ENCODE measurements at regions not wholly inside any gene's neighbourhood (a gene's known extent, or its start where the extent isn't known, plus 50 kb on each side); places are given as distances from the start of the nearest gene placed in this dataset.

DNA sequence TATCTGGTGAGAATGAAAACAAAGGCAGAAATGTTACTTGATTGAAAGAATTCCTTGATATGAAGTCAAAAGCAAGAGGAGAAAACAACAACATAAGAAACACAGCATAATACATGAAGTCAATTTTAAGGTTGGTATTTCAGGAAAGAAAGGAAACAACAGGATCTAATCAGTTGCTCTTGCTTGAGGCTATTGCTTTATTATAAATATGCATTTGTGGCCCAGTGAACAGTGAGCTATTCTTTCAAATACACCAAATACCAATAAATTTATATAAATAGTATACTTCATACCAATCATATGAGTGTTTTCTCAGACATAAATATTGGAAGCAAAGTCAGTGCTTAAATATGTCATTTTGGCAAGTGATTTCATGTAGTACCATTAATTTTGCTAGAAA lies 806.6 kb downstream of the NXPH1 start:
- H3K9me3 Mint-ChIP-seq (ENCODE audit: low read depth): peaks cover 3% of the 10 kb centered on the region
- TF ChIP-seq, protein P1, sequence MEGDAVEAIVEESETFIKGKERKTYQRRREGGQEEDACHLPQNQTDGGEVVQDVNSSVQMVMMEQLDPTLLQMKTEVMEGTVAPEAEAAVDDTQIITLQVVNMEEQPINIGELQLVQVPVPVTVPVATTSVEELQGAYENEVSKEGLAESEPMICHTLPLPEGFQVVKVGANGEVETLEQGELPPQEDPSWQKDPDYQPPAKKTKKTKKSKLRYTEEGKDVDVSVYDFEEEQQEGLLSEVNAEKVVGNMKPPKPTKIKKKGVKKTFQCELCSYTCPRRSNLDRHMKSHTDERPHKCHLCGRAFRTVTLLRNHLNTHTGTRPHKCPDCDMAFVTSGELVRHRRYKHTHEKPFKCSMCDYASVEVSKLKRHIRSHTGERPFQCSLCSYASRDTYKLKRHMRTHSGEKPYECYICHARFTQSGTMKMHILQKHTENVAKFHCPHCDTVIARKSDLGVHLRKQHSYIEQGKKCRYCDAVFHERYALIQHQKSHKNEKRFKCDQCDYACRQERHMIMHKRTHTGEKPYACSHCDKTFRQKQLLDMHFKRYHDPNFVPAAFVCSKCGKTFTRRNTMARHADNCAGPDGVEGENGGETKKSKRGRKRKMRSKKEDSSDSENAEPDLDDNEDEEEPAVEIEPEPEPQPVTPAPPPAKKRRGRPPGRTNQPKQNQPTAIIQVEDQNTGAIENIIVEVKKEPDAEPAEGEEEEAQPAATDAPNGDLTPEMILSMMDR (IDR thresholded peaks at IDR 0.05; ENCODE audit: unreplicated experiment): no peak
- no peak for DNase-seq (ENCODE audit: low spot score, unreplicated experiment)
- H3K4me1 Mint-ChIP-seq (ENCODE audit: low read depth): no peaks in the 10 kb centered on the region
- no peak overlapping the region for H3K4me3 Mint-ChIP-seq (ENCODE audit: low read depth)
- H3K27ac Mint-ChIP-seq: no peak overlapping the region
- no peaks in the 10 kb centered on the region for H3K27me3 Mint-ChIP-seq
- H3K36me3 Mint-ChIP-seq (ENCODE audit: insufficient read depth): no peaks in the 10 kb centered on the region

DNA sequence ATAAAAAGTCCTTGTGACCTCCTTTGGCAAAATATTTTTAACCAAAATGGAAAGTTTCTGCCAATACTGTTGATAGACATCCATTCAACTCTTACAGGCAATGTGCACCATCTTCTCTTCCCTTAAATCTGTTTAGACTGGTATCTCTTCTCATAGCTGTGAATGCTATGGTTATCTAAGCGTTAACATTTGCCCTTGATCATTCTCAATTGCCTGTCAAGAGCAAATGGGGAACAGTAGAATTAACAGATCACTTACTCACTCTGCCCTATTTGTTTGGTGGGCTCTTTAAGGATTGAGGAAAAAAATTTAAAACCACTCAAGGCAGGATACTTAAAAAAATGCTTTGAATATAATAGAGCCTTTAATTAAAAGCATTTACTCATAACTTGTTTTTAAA lies 808.4 kb downstream of the NXPH1 start:
- Mint-ChIP-seq H3K27ac (no peak overlapping the region), H3K36me3 (ENCODE audit: insufficient read depth) (no peaks in the 10 kb centered on the region), H3K4me3 (ENCODE audit: low read depth) (no peak overlapping the region), H3K9me3 (ENCODE audit: low read depth) (peaks cover 7% of the 10 kb centered on the region), H3K4me1 (ENCODE audit: low read depth) (no peaks in the 10 kb centered on the region), H3K27me3 (no peaks in the 10 kb centered on the region)
- TF ChIP-seq, protein P1 (IDR thresholded peaks at IDR 0.05; ENCODE audit: unreplicated experiment): no peak
- DNase-seq (ENCODE audit: low spot score, unreplicated experiment): no peak

DNA sequence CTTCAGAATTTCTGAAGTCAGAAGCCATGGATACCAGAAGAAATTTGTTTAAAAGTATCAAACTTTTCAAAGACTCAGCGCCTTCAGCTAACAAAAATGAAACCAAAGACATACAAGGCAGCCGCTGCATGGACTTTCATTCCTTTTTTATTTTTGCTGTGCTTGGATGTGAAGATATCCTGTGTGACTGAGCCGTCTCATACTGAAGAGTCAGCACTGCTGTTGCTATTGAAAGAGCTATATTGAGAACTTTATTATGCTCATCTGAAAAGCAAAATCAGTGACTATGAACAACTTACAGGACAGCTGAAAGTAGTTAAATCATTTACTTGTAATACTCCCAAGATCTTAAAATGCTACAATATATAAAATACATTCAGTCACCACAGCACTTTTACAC lies 809.2 kb downstream of the NXPH1 start:
- no peak for DNase-seq (ENCODE audit: low spot score, unreplicated experiment)
- H3K4me3 Mint-ChIP-seq (ENCODE audit: low read depth): no peak overlapping the region
- H3K36me3 Mint-ChIP-seq (ENCODE audit: insufficient read depth): no peaks in the 10 kb centered on the region
- H3K9me3 Mint-ChIP-seq (ENCODE audit: low read depth): peaks cover 7% of the 10 kb centered on the region
- no peaks in the 10 kb centered on the region for H3K4me1 Mint-ChIP-seq (ENCODE audit: low read depth)
- no peak overlapping the region for H3K27ac Mint-ChIP-seq
- TF ChIP-seq, protein P1 (IDR thresholded peaks at IDR 0.05; ENCODE audit: unreplicated experiment): no peak
- no peaks in the 10 kb centered on the region for H3K27me3 Mint-ChIP-seq

DNA sequence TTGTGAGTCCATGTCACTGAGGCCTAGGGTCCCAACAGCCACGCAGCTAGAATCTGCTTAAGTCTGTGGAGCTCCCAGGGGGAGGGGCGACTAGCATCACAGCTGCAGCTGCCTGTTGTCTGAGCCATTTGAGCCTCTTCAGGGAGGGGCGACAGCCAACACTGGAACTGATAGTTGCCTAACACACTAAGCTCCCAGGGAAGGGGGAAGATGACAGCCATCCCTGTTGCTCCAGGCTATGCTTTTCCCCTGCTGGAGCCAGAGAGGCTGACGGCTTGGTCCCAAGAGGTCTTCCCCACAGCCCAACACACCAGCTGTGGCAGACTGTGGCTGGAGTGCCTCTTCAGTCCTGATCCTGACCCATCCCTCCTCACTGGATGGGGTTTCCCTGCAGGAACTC lies 817.5 kb downstream of the NXPH1 start:
- TF ChIP-seq, protein P1 (IDR thresholded peaks at IDR 0.05; ENCODE audit: unreplicated experiment): no peak
- H3K4me1 Mint-ChIP-seq (ENCODE audit: low read depth): no peaks in the 10 kb centered on the region
- DNase-seq (ENCODE audit: low spot score, unreplicated experiment): no peak
- H3K27ac Mint-ChIP-seq: no peak overlapping the region
- no peak overlapping the region for H3K4me3 Mint-ChIP-seq (ENCODE audit: low read depth)
- H3K9me3 Mint-ChIP-seq (ENCODE audit: low read depth): peaks cover 20% of the 10 kb centered on the region
- no peaks in the 10 kb centered on the region for H3K36me3 Mint-ChIP-seq (ENCODE audit: insufficient read depth)
- H3K27me3 Mint-ChIP-seq: no peaks in the 10 kb centered on the region

DNA sequence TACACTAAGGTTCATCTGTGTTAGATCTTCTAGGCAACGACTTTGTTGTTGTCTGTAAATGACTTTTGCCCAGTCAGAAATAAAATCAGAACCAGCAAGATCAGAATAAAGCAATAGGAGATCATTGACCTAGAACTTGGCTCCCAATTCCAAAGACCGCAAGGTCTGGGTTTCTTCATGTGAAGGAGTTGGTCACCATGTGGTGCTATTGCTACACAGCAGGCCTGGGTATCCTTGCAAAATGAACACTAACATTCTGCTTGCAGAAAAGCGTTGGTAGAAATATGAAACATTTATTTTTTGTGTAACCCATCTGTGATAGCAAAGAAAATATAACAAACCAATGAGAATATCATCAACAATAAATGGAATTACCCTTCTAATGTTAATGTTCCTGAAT lies 831.0 kb downstream of the NXPH1 start:
- Mint-ChIP-seq H3K27me3 (no peaks in the 10 kb centered on the region), H3K4me1 (ENCODE audit: low read depth) (no peaks in the 10 kb centered on the region), H3K27ac (no peak overlapping the region), H3K4me3 (ENCODE audit: low read depth) (no peak overlapping the region), H3K36me3 (ENCODE audit: insufficient read depth) (peaks cover 1% of the 10 kb centered on the region), H3K9me3 (ENCODE audit: low read depth) (peaks cover 15% of the 10 kb centered on the region)
- no peak for DNase-seq (ENCODE audit: low spot score, unreplicated experiment)
- TF ChIP-seq, protein P1 (IDR thresholded peaks at IDR 0.05; ENCODE audit: unreplicated experiment): no peak
